SK-N-SH (cell line): ENCODE measurements at regions not wholly inside any gene's neighbourhood (a gene's known extent, or its start where the extent isn't known, plus 50 kb on each side); places are given as distances from the start of the nearest gene placed in this dataset.

ENCODE experiments used
- CTCF ChIP-seq: fragments of 200-600 bp; sonication (generic); IDR thresholded peaks from 2 replicates; pipeline ENCODE4 v1.6.1; 2017; ENCODE audit warnings: antibody characterized with exemption, mild to moderate bottlenecking, moderate library complexity
- JUND ChIP-seq: IDR thresholded peaks from 2 replicates; pipeline ENCODE4 v1.4.0; 2012
- MAX ChIP-seq: IDR thresholded peaks from 2 replicates; pipeline ENCODE4 v1.4.0; 2012; ENCODE audit warnings: low read depth
- MXI1 ChIP-seq: IDR thresholded peaks from 2 replicates; pipeline ENCODE4 v1.6.1; 2012; ENCODE audit warnings: mild to moderate bottlenecking, low read depth, low read length, improper control_type of control experiment
- NRF1 ChIP-seq: IDR thresholded peaks from 2 replicates; pipeline ENCODE4 v1.6.1; 2012; ENCODE audit warnings: low read depth, mild to moderate bottlenecking, low read length
- POLR2AphosphoS5 ChIP-seq: IDR thresholded peaks from 2 replicates; pipeline ENCODE4 v1.6.1; 2012; ENCODE audit warnings: low read depth, low read length
- RAD21 ChIP-seq: IDR thresholded peaks from 2 replicates; pipeline ENCODE4 v1.6.1; 2012; ENCODE audit warnings: mild to moderate bottlenecking, low read length
- REST ChIP-seq: IDR thresholded peaks from 2 replicates; pipeline ENCODE4 v1.6.1; 2012; ENCODE audit warnings: mild to moderate bottlenecking, low read depth, low read length, moderate library complexity
- SIN3A ChIP-seq: IDR thresholded peaks from 2 replicates; pipeline ENCODE4 v1.6.1; 2012; ENCODE audit warnings: low read depth, mild to moderate bottlenecking, low read length, moderate library complexity, borderline replicate concordance
- TAF1 ChIP-seq: IDR thresholded peaks from 2 replicates; pipeline ENCODE4 v1.6.1; 2012; ENCODE audit warnings: low read depth, mild to moderate bottlenecking, low read length, moderate library complexity, borderline replicate concordance

GRCh38 chr4:126221717-126222340 lies 907.1 kb downstream of the FAT4 start:
- no peak for TF ChIP-seq SIN3A
- TF ChIP-seq POLR2AphosphoS5, result no peak
- TF ChIP-seq JUND, result no peak
- no peak for TF ChIP-seq CTCF
- TF ChIP-seq REST, result no peak
- no peak for TF ChIP-seq TAF1
- TF ChIP-seq RAD21, result no peak; the same call in 1 of the 2 replicates
- TF ChIP-seq NRF1, result no peak
- TF ChIP-seq MAX, result no peak
- TF ChIP-seq MXI1, result no peak
